HG02973 (cell line): ENCODE measurements at regions not wholly inside any gene's neighbourhood (a gene's known extent, or its start where the extent isn't known, plus 50 kb on each side); places are given as distances from the start of the nearest gene placed in this dataset.

Experiments used
- ATAC-seq: cut with Tn5 transposase; IDR thresholded peaks from one replicate; pipeline ENCODE4 v1.9.1; 2021; ENCODE audit warnings: moderate library complexity; ENCODE audit not compliant: unreplicated experiment

- no peak for ATAC-seq
Measured at GRCh38 chr2:33681364-33681757, 82.3 kb upstream of the FAM98A start.

DNA sequence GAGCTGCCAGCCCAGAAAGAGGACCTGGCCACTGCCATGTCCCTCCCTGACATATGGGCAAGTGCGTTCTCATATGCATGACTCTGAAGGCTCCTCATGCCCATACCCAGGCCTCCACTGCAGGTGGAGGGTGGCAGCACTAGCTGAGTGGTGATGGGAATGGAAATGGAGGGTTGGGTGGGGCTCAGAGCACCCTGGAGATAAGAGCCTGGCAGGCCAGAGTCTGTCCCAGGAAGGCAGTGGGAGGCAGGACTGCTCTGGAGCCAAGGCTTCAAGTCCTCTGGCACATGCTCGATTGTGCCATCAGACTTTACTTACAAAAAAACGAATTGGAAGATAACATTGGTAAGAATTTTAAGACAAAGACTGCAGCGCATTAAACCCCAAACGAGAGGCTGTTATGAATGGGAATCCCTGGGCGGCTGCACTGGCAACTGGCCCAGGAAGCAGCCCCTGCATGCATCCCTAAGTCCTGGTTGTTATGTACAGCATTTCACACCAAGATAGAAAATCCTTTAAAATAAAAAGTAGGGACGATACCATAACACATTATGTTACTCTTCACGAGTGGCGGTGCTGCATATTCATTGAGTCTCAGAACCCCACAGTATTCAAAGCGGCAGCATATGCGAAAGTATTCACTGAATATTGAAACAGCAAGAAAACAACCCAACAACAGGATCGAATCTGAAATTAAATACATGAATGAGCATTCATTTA, 81.7 kb upstream of the FAM98A start:
- no peak for ATAC-seq

GRCh38 chr2:33678436-33678835, 79.3 kb upstream of the FAM98A start:
- ATAC-seq = no peak

DNA sequence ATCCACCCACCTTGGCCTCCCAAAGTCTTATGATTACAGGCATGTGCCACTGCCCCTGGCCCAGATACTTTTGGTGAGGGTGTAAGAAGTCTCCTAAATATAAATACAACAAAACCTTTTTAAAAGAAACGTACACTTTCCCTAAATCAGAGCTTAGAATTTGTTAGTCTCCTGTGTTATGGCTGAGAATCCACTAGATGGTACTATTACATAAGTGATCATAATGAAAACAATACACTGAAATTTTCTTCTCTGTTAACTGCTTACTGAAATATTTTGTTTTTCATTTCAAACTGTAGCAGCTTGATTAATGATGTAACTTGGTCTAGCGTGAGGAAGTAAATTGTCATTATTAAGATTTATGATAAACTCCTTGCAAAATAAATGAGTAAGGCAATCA, 74.8 kb upstream of the FAM98A start:
- no peak for ATAC-seq

DNA sequence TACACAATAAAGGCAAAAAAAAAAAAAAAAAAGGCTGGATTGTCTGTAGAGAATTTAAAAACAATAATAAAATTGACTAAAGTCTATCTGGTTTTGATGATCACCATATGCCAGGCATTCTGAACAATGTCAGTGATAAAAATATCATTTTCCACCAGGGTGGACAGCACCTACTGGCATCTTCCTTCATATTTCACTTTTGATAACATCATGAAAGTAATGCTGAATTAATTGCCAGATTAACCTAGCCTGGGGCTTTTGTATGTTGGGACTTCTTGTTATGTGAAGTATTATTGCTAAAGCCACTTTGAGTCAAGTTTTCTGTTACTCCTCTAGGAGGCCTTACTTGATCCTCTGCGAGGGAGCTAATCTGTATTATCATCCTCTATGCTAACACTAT, 73.8 kb upstream of the FAM98A start:
- ATAC-seq = no peak

- no peak for ATAC-seq
Measured at GRCh38 chr2:33672389-33672788, 73.3 kb upstream of the FAM98A start.

- no peak for ATAC-seq
Measured at GRCh38 chr2:33671198-33671597, 72.1 kb upstream of the FAM98A start.

GRCh38 chr2:33670392-33670937, 71.4 kb upstream of the FAM98A start:
- ATAC-seq = no peak

- no peak for ATAC-seq
Measured at GRCh38 chr2:33666879-33667278, 67.8 kb upstream of the FAM98A start.

DNA sequence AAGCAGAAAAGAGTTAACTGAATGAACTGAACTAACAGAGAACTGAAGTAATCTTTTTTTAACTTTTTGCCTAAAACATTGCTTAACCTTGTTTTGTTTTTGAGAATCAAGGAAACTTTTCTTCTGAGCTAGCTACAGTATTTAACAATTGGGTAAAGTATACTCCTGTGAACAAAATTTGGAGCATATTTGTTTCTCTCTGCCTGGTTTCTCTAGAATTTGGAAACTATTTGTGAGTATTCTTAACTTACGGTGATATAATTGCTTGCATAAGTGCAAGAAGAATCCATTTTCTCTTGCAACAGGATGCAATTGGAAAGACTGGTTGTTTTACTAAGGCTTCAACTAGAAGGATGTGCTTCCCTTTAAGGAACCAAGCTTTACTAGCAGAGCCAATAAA, 65.9 kb upstream of the FAM98A start:
- ATAC-seq = no peak

- ATAC-seq = no peak
Measured at GRCh38 chr2:33660416-33661123, 61.5 kb upstream of the FAM98A start.

- no peak for ATAC-seq
Measured at GRCh38 chr2:33655626-33656320, 56.7 kb upstream of the FAM98A start.

GRCh38 chr2:33652830-33653229, 53.7 kb upstream of the FAM98A start:
- no peak for ATAC-seq

DNA sequence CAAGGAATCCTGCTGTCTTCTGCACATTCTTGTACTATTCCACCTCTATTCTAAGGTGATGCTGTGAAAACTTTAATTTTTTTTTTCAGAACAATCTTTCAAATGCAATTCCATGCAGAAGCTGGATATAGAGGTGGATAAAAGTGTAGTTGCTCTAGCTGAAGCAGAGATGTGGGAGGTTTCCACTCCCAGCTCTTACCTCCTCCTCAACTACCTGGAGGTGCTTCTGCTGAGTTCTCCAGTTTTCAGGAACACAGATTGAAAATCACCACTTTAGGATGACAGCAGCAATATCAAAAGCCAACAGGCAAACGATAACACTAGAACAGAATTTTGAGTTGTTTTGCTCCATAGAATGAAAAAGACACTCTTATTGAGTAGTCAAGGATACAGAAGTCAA, 51.1 kb upstream of the FAM98A start:
- ATAC-seq = no peak
